ENCODE measurements at regions not wholly inside any gene's neighbourhood (a gene's known extent, or its start where the extent isn't known, plus 50 kb on each side); places are given as distances from the start of the nearest gene placed in this dataset.

- TF ChIP-seq CTCF (IDR thresholded peaks at IDR 0.05): no peak
- TF ChIP-seq POLR2A (IDR thresholded peaks at IDR 0.05): no peak
Observed at GRCh38 chr1:79749607-79750006, 743.1 kb upstream of the ADGRL4 start.
